GM19240 (cell line): ENCODE measurements at regions not wholly inside any gene's neighbourhood (a gene's known extent, or its start where the extent isn't known, plus 50 kb on each side); places are given as distances from the start of the nearest gene placed in this dataset.

ENCODE experiments used
- DNase-seq: peaks from one replicate; pipeline ENCODE4 v3.0.0; 2011; ENCODE audit warnings: low spot score; ENCODE audit not compliant: insufficient read length

- DNase-seq: no peak
Measured at GRCh38 chr12:89969093-89969492, 260.5 kb upstream of the ATP2B1 start.

DNA sequence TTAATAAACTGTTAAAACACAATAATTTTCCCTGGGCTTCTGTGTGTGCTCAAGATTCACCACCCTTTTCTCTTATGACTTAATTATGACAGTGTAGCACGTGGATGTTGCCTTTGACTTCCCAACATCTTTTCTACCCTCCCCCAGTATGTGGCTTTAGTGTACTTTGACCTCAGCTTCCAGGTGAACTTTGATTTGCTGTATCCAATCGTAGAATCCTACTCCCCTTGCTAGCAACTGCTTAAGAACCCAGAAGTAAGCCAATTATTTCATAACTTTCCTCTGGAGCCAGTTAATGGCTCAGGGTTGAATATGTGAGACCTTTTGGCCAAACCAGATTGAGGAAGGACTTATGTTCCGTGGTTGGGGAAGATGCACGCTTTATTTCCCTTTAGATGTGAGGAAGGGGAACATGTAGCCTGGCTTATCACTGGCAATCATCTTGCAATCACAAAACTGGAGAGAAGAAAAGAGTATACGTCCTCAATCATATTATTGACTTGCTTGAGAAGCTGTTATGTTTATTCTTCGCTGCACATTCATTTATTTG is 259.6 kb upstream of the ATP2B1 start:
- DNase-seq: no peak

- DNase-seq: no peak
Measured at GRCh38 chr12:89966495-89967240, 258.0 kb upstream of the ATP2B1 start.

DNA sequence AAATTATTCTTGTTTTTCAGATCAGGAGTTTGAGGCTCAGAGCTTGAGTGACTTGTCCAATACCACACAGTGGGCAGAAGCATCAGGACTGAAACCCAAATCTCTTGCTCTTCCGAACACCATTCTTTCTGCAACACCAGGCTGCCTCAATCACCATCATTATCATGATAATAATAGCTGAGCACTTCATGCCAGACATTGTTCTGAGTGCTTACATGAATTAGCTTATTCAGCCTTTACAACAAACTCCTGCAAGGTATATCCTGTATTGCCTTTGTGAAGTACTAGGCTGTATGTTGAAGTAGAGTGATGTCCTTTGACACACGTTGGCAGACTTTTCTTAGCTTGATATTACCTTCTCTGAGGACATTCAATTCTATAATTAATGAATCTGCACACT is 257.4 kb upstream of the ATP2B1 start:
- DNase-seq: no peak

DNA sequence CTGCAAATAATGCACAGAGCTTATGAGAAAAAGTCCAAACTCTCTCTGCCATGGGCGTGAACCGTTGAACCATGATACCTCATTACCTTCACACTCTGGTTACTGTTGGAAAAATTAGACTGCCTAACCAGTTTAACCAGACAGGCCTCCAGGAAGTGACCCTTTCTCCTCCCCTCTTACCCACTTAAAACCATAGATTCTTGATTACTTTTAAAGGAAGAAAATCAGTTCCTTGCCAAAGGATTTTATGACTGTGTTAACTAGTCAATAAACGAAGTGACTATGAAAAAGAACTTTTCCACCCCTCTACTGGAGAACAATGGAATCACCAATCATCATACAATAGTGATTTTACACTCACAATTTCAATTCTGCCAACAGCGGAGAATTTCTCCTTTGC is 254.0 kb upstream of the ATP2B1 start:
- DNase-seq: no peak

DNA sequence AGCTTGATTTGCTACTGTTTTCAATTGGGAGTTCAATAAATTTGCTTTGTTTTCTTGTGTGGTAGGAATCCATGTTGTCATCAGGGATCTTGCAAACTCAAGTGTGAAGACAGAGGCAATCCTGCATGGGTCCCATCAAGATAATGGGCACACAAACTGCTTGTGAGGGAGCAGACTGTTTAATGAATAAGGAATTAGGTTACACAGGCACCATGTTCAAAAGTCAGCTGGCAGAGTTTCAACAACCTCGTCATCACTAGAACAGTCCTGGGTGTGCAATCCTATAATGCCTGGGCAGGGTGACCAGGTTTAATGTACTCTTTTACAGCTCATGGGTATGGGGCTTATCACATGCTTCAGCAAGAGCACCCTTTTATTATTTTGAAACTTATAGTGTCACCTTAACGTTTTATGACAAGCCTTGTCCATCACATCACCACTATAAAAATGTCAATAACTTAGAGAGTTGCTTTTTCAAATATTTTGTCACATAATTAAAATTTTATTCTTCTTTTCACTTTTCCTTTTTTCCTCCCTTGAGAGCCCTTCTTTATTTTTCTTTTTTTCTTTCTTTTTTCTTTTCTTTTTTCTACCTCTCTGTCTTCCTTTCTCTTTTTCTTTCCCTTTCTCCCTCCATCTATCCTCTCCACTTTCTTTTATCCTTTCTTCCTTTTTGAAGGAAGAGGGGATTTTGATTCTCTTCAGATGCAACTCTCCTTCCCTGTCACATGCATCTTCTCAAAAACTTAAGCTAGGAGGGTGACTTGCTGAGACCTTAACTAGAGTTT is 252.2 kb upstream of the ATP2B1 start:
- DNase-seq: no peak

DNA sequence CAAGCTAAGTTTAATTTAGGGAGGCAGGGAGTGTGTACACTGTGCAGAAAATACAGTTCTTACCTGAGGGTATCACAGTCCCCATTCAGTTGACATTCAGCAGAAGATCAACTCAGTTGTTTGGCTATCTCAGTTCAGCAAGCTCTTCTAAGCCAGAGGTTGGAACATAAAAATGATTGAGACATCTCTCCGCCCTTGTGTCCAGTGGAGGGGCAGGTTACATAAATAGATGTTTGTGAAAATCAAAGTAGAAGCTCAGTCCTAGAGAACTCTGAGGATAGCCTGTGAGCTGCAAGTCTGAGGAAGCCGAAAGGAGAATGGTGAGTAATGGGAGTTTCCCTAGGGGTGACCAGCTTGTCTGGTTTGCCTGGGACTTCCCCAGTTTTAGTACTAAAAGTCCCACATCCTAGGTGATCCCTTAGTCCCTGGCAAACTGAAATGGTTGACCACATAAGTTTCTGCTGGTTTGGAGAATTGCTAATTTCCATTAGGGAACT is 251.4 kb upstream of the ATP2B1 start:
- no peak for DNase-seq

GRCh38 chr12:89959179-89959578 is 250.5 kb upstream of the ATP2B1 start:
- DNase-seq: no peak

DNA sequence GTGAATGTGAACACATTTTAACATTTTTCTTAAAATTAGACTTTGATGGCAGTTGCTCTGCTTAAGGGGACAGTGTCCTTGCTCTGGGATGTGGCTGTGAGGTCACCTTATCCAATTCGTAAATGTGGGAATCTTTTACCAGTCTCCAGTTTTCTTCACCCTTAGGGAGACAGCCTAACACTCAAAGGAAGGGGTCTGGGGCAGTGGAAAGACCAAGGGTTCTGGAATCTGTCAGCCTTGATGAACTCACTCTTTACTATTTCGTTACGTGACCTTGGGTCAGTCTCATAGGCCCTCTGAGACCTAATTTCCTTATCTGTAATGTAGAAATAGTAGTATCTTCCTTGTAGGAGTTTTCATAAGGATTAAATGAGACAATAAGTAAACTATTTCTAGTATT is 245.6 kb upstream of the ATP2B1 start:
- no peak for DNase-seq

- DNase-seq: no peak
Measured at GRCh38 chr12:89951694-89952060, 243.0 kb upstream of the ATP2B1 start.

GRCh38 chr12:89951050-89951693 is 242.5 kb upstream of the ATP2B1 start:
- no peak for DNase-seq

GRCh38 chr12:89950421-89950820 is 241.8 kb upstream of the ATP2B1 start:
- no peak for DNase-seq

DNA sequence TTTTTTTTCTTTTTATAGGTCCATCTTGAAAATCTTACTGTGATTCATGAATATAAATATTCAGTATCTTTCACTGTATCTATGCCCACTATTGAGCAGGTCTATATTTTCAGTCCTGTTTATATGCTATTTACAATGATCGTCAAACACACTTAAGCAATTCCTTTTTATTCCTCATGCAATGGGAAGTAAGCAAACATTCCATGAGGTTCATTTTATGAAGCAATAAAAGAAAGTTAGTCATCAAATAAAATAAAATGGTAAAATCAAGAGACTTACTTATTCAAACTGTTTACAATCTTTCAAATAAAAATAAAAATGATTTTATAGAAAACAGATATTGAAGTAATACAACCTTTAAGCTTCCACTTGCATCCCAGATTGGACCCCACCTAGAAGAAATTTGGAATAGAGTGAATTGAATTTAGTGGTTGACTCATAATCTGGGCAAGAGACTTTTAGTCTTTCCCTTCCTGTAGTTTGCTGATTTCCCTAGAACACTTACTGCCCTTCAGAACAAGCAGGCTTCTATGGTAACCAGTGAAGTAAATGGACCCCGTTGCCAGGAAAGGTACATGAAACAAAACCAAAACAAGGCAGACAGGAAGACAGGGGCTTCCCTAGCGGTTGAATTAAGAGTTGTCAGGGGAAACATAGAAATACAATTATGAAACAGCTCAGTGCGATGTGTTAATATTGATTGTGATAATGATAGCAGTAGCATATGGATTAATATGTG is 241.0 kb upstream of the ATP2B1 start:
- DNase-seq: peak; percentile 54

- no peak for DNase-seq
Measured at GRCh38 chr12:89948271-89949175, 239.9 kb upstream of the ATP2B1 start.

DNA sequence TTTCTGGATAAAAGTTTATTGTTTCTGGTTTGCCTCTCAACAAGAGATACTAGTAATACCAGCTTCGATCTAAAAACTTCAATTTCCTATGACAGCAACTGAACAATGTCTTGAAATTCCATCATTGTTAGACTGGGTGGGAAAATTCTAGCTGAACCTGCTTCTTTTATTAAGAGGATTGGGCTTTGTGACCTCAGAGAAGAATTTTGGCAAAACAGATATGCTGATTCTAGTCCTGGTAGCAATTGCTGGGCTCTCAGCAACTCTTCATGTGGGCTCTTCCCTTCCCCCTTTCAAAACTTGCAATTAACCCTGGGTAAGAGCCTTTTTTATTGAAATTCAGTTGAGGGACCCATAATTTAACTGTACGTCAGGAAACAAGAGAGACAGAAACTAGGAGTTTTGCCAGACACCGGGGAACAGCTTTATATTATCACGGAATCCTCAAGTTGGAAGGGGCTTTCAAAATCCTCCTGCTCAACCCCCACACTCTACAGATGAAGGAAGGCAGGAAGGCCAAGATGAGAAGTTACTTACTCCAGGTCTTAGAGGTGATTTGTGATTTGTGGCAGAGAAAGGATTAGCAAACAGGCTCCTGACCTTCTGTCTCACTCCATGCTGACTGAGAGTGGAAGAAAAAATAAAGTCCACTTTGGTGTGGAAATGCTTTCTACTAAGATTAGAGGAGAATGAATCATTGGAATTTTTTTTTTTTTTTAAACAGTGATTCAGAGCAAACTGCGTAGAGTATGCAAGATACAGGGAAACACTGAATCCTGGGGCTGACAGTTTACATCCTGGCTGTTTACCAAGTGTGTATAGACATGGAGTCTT is 239.0 kb upstream of the ATP2B1 start:
- DNase-seq: no peak

DNA sequence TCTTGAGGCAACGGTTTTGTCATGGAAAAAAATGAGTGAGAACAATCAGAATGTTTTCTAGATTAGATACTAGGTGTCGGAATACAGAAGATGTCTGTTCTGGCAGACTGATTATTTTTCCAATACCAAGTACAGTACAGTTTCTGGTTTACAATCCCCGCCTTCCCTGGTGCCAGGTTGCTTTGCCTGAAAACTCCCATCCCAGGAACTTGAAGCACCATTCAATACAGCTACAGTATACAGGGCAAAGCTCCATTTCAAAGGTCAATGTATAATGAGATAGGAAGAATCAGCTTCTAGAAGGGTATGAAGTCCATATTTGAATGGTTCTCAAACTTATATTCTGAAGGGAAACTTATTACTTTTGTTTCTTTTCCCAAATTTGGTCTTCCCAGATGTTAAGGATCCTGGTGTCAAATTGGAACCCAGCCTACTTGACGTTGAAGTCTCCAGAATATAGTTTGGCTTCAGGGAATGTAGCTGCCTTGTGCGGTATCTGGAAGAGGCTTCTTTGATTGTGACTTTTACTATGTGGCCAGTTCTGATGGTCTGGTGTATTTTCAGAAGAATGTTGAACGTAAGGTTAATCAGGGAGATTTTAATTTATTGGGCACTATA is 238.0 kb upstream of the ATP2B1 start:
- no peak for DNase-seq

DNA sequence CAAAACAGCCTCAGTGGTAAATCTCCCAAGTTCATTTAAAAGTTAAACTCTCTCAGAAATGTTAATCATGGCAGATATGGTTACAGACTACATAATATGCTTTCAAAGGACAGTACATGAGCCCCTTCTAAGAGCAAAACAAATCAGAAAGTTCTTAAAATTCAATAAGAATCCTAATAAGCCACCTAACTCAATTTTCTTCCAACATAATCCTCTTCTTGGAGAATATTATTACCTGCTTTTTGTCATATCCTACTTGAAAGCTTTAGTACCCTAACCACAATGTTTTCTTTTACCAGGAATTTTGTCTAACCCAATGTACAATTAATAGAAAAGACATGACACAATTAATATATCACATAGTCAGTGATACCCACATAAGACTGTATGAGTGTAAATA is 236.5 kb upstream of the ATP2B1 start:
- no peak for DNase-seq

DNA sequence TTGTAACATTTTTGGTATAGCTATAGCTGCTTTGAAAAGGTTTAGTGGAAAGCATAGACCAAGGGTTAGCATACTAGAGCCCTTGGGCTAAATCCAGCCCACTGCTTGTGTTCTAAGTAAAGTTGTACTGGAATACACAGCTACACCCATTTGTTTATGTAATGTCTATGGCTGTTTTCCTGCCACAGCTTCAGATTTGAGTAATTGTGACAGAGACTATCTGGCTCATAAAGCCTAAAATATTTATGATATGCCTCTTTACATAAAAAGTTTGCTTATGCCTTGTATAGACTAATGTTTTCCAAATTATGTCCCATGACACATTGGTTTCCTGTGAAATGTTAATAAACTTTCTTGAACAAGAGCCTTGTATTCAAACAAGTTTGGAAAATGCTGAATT is 234.8 kb upstream of the ATP2B1 start:
- no peak for DNase-seq

DNA sequence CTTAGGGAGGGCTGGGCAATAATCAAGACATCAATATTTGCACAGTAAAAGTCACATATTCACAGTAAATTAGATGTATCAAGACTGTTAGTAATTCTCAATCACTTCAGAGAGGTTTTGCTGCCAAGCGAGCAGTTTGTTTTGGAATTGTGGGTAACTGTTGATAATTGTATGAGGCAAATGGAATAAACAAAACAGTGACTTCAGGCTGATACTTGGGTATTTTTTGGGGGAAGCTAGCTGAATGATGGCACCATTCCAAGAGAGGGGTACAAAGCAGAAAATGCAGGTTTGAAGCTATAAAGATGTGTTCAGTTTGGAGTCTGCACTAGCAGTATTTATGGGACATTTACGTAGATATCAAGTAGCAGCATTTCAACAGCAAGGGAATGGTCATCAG is 232.8 kb upstream of the ATP2B1 start:
- DNase-seq: no peak
